COLO829 (cell line): ENCODE measurements at regions not wholly inside any gene's neighbourhood (a gene's known extent, or its start where the extent isn't known, plus 50 kb on each side); places are given as distances from the start of the nearest gene placed in this dataset.

Experiments used
- DNase-seq: peaks from one replicate; pipeline ENCODE4 v3.0.0; 2012; ENCODE audit warnings: low spot score

- no peak for DNase-seq
These were observed 58.6 kb upstream of the NTPCR start for GRCh38 chr1:232891656-232892317.

- no peak for DNase-seq
These were observed 56.7 kb upstream of the NTPCR start for GRCh38 chr1:232893481-232894313.

- DNase-seq: no peak
These were observed 56.0 kb upstream of the NTPCR start for GRCh38 chr1:232894436-232894835.

- no peak for DNase-seq
These were observed 52.4 kb upstream of the NTPCR start for GRCh38 chr1:232897949-232898465.

- no peak for DNase-seq
These were observed 51.1 kb upstream of the NTPCR start for GRCh38 chr1:232899268-232899667.

GRCh38 chr1:232899839-232900238 is 50.6 kb upstream of the NTPCR start:
- DNase-seq: peak; percentile 26
